Mesenchymal stem cell (in vitro differentiated cells and primary cell): ENCODE measurements at regions not wholly inside any gene's neighbourhood (a gene's known extent, or its start where the extent isn't known, plus 50 kb on each side); places are given as distances from the start of the nearest gene placed in this dataset.

Experiments used
- DNase-seq: peaks from one replicate; pipeline ENCODE4 v3.0.0-alpha.2; 2013
- H2AFZ ChIP-seq: one replicate; pipeline ENCODE4 v1.6.1; 2013; ENCODE audit warnings: low read depth, mild to moderate bottlenecking, control low read depth, inconsistent platforms, low read length, moderate library complexity
- H2AK5ac ChIP-seq: 2 replicates; pipeline ENCODE4 v1.6.1; 2013; ENCODE audit warnings: low read length, moderate library complexity, mild to moderate bottlenecking, inconsistent platforms; ENCODE audit not compliant: severe bottlenecking
- H2BK120ac ChIP-seq: one replicate; pipeline ENCODE4 v1.6.1; 2013; ENCODE audit warnings: low read depth, mild to moderate bottlenecking, inconsistent platforms, low read length, moderate library complexity
- H2BK12ac ChIP-seq, 2 experiments: one replicate each; pipeline ENCODE4 v1.6.1; 2013; ENCODE audit warnings: inconsistent platforms in 2 of 2, low read length in 2 of 2, mild to moderate bottlenecking in 2 of 2, moderate library complexity in 2 of 2, control low read depth in 1 of 2
- H2BK15ac ChIP-seq: one replicate; pipeline ENCODE4 v1.6.1; 2013; ENCODE audit warnings: mild to moderate bottlenecking, low read depth, inconsistent platforms; ENCODE audit not compliant: poor library complexity, severe bottlenecking
- H2BK5ac ChIP-seq: 2 replicates; pipeline ENCODE4 v1.6.1; 2013; ENCODE audit warnings: low read depth, mild to moderate bottlenecking, low read length, control low read depth, inconsistent platforms; ENCODE audit not compliant: poor library complexity, severe bottlenecking
- H3K14ac ChIP-seq, 2 experiments: one replicate each; pipeline ENCODE4 v1.6.1; 2013; ENCODE audit warnings: inconsistent platforms in 2 of 2, low read length in 2 of 2, control low read depth in 1 of 2, mild to moderate bottlenecking in 1 of 2, moderate library complexity in 1 of 2
- H3K18ac ChIP-seq, 2 experiments: one replicate each; pipeline ENCODE4 v1.6.1; 2013; ENCODE audit warnings: inconsistent platforms in 2 of 2, low read length in 2 of 2, control low read depth in 1 of 2, low read depth in 1 of 2, mild to moderate bottlenecking in 1 of 2
- H3K23ac ChIP-seq, 2 experiments: one replicate each; pipeline ENCODE4 v1.6.1; 2013; ENCODE audit warnings: inconsistent platforms in 2 of 2, low read length in 2 of 2, mild to moderate bottlenecking in 2 of 2, moderate library complexity in 2 of 2, control low read depth in 1 of 2
- H3K27ac ChIP-seq: 2 replicates; pipeline ENCODE4 v1.5.1; 2013; ENCODE audit warnings: mild to moderate bottlenecking, moderate library complexity, low read length, control low read depth, inconsistent platforms; ENCODE audit not compliant: poor library complexity, severe bottlenecking
- H3K27me3 ChIP-seq, 2 experiments: 2 replicates each; pipeline versions ENCODE4 v1.6.1 to v1.7.0; 2013; ENCODE audit warnings: low read length in 2 of 2, mild to moderate bottlenecking in 2 of 2, moderate library complexity in 2 of 2, control low read depth in 1 of 2, inconsistent platforms in 1 of 2; ENCODE audit not compliant: control insufficient read depth in 1 of 2, insufficient read depth in 1 of 2
- H3K36me3 ChIP-seq, 2 experiments: 2 replicates each; pipeline versions ENCODE4 v1.6.1 to v1.7.0; 2013; ENCODE audit warnings: low read length in 2 of 2, control low read depth in 1 of 2, inconsistent platforms in 1 of 2, low read depth in 1 of 2, mild to moderate bottlenecking in 1 of 2; ENCODE audit not compliant: insufficient read depth in 2 of 2, control insufficient read depth in 1 of 2
- H3K4ac ChIP-seq, 2 experiments: one replicate each; pipeline ENCODE4 v1.6.1; 2013; ENCODE audit warnings: inconsistent platforms in 2 of 2, low read length in 2 of 2, mild to moderate bottlenecking in 2 of 2, moderate library complexity in 2 of 2, control low read depth in 1 of 2, low read depth in 1 of 2
- H3K4me1 ChIP-seq: 2 replicates; pipeline ENCODE4 v1.6.1; 2013; ENCODE audit warnings: low read depth, low read length, control low read depth; ENCODE audit not compliant: control insufficient read depth, insufficient read depth
- H3K4me2 ChIP-seq: 2 replicates; pipeline ENCODE4 v1.6.1; 2013; ENCODE audit warnings: low read length, mild to moderate bottlenecking, inconsistent platforms; ENCODE audit not compliant: poor library complexity, severe bottlenecking
- H3K4me3 ChIP-seq, 2 experiments: 2 replicates each; pipeline versions ENCODE4 v1.5.1 to v1.7.0; 2013; ENCODE audit warnings: low read length in 2 of 2, mild to moderate bottlenecking in 2 of 2, control low read depth in 1 of 2, low read depth in 1 of 2; ENCODE audit not compliant: insufficient read depth in 1 of 2
- H3K79me1 ChIP-seq: replicated peaks from 2 replicates; pipeline ENCODE4 v1.6.1; 2013; ENCODE audit warnings: mild to moderate bottlenecking, control low read depth, low read length, inconsistent platforms; ENCODE audit not compliant: poor library complexity, severe bottlenecking
- H3K9ac ChIP-seq: 2 replicates; pipeline ENCODE4 v1.7.0; 2013; ENCODE audit warnings: mild to moderate bottlenecking, low read length, moderate library complexity
- H3K9me3 ChIP-seq: 2 replicates; pipeline ENCODE4 v1.7.0; 2013; ENCODE audit warnings: mild to moderate bottlenecking, low read length; ENCODE audit not compliant: control insufficient read depth
- H4K8ac ChIP-seq: one replicate; pipeline ENCODE4 v1.6.1; 2013; ENCODE audit warnings: inconsistent platforms, mild to moderate bottlenecking, low read length, moderate library complexity
- H4K91ac ChIP-seq: one replicate; pipeline ENCODE4 v1.6.1; 2013; ENCODE audit warnings: mild to moderate bottlenecking, low read length, inconsistent platforms
- WGBS: methylation state at CpG from one replicate; pipeline ENCODE4 v1.1.7; 2013; ENCODE audit warnings: mixed read lengths; 5-methylcytosine and 5-hydroxymethylcytosine counted together

DNA sequence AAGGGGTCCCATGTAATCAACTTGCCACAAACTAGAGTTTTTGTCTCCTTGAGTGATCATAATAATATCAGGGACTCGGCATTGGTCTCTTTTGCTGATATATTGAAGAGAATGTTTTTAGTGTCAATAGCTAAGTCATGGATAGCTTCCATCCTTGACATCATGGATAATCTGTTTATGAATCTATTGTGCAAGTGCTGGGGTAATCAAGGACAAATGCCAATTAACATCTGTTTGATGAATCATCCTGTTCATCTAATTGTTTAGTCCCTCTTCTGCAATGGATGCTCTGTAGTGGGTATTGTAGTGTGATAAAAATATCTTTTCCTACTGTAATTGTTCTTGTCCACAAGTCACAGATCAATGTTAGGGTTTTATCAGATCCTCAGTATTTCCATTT lies 607.5 kb upstream of the SEMA6A start:
- no peak overlapping the region for H3K23ac ChIP-seq
- H3K36me3 ChIP-seq, result no peaks in the 10 kb centered on the region
- 92% methylated on average over 1 of the region's 1 CpG for WGBS
- no peak for DNase-seq
- H4K8ac ChIP-seq, result no peak overlapping the region
- no peak overlapping the region for H3K4me2 ChIP-seq
- H3K27ac ChIP-seq, result no peak overlapping the region
- no peaks in the 10 kb centered on the region for H3K27me3 ChIP-seq
- no peak overlapping the region for H3K9ac ChIP-seq
- no peak overlapping the region for H4K91ac ChIP-seq
- H3K4ac ChIP-seq, result no peak overlapping the region
- no peaks in the 10 kb centered on the region for H3K4me1 ChIP-seq
- H2BK120ac ChIP-seq, result no peak overlapping the region
- no peak overlapping the region for H3K14ac ChIP-seq
- H3K79me1 ChIP-seq, result no peaks in the 10 kb centered on the region
- H2BK5ac ChIP-seq, result no peak overlapping the region
- no peak overlapping the region for H2AFZ ChIP-seq
- no peak overlapping the region for H2AK5ac ChIP-seq
- no peak overlapping the region for H2BK12ac ChIP-seq
- H3K9me3 ChIP-seq, result peaks cover 10% of the 10 kb centered on the region
- H3K4me3 ChIP-seq, result no peak overlapping the region
- H3K18ac ChIP-seq, result no peak overlapping the region
- no peak overlapping the region for H2BK15ac ChIP-seq

- H3K27ac ChIP-seq, result no peak overlapping the region
- H3K9ac ChIP-seq, result no peak overlapping the region
- no peaks in the 10 kb centered on the region for H3K36me3 ChIP-seq
- H3K18ac ChIP-seq, result no peak overlapping the region
- H3K4ac ChIP-seq, result no peak overlapping the region
- H2BK12ac ChIP-seq, result no peak overlapping the region
- no peak overlapping the region for H2AK5ac ChIP-seq
- no peak for DNase-seq
- H4K91ac ChIP-seq, result no peak overlapping the region
- no peak overlapping the region for H4K8ac ChIP-seq
- H2BK120ac ChIP-seq, result no peak overlapping the region
- no peak overlapping the region for H3K23ac ChIP-seq
- no peaks in the 10 kb centered on the region for H3K4me1 ChIP-seq
- H3K27me3 ChIP-seq, result no peaks in the 10 kb centered on the region
- H3K79me1 ChIP-seq, result no peaks in the 10 kb centered on the region
- WGBS, result no CpG with 5 or more reads among the region's 1 CpG
- H2AFZ ChIP-seq, result no peak overlapping the region
- H3K4me2 ChIP-seq, result no peak overlapping the region
- H3K14ac ChIP-seq, result no peak overlapping the region
- no peak overlapping the region for H3K4me3 ChIP-seq
- no peak overlapping the region for H2BK5ac ChIP-seq
- no peak overlapping the region for H2BK15ac ChIP-seq
- H3K9me3 ChIP-seq, result peaks cover 8% of the 10 kb centered on the region
Observed at GRCh38 chr5:117177302-117177701, 602.7 kb upstream of the SEMA6A start.

DNA sequence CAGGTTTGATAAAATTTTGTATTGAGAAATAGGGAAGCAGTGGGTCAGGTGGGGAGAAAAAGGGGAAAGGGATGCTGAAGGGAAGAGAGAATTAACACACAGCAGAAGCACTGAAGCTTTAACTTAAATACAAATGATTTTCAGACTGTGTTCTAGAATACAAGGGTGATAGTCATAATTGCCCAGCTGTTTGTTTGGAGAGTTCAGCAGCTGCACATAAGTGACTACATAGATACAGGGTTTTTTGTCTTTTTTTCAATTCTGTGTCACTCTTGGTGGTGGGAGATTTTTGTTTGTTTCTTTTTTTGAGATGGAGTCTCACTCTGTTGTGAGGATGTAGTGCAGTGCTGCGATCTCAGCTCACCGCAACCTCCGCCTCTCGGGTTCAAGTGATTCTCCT lies 590.4 kb upstream of the SEMA6A start:
- no peak overlapping the region for H2BK5ac ChIP-seq
- no peak overlapping the region for H2BK15ac ChIP-seq
- H3K79me1 ChIP-seq, result no peaks in the 10 kb centered on the region
- H4K91ac ChIP-seq, result no peak overlapping the region
- no peaks in the 10 kb centered on the region for H3K4me1 ChIP-seq
- no peak overlapping the region for H4K8ac ChIP-seq
- H3K4me2 ChIP-seq, result no peak overlapping the region
- H3K27me3 ChIP-seq, result no peaks in the 10 kb centered on the region
- no peak overlapping the region for H2AK5ac ChIP-seq
- H3K27ac ChIP-seq, result no peak overlapping the region
- H3K4me3 ChIP-seq, result no peak overlapping the region
- no peak overlapping the region for H2AFZ ChIP-seq
- no peak overlapping the region for H3K9ac ChIP-seq
- 99% methylated on average over 4 of the region's 4 CpGs for WGBS
- no peak overlapping the region for H3K23ac ChIP-seq
- no peaks in the 10 kb centered on the region for H3K9me3 ChIP-seq
- H3K18ac ChIP-seq, result no peak overlapping the region
- no peaks in the 10 kb centered on the region for H3K36me3 ChIP-seq
- DNase-seq, result no peak
- no peak overlapping the region for H2BK120ac ChIP-seq
- H3K4ac ChIP-seq, result no peak overlapping the region
- no peak overlapping the region for H3K14ac ChIP-seq
- no peak overlapping the region for H2BK12ac ChIP-seq

DNA sequence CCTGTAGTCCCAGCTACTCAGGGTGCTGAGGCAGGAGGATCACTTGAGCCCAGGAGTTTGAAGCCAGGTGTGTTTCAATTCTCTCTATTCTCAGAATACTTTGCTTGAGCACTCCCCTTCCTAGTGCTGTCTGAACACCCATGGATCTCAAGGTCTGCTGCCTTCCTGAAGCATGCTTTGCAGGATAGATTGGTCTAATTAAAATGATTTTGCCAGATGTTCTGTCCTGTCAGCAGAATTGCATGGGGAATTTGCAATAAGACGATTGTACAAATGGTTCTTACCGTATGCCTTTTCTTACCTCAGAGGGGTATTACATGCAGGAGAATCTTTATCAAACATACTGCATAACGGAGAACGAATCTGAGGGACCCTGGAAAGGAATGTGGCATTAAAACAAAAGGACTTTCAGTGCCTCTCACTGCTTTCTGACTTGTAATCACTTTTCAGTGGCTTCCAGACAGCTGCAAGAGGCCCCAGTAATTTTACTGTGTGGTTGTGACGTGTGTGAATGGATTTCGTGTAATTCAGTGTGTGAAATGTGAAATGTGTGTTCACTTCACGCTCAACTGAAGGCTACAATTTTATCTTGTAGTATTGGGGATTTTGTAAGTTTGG lies 587.2 kb upstream of the SEMA6A start:
- WGBS, result 68% methylated on average over 6 of the region's 7 CpGs
- Histone ChIP-seq H4K91ac (no peak overlapping the region), H2AFZ (no peak overlapping the region), H3K23ac (no peak overlapping the region), H3K4ac (no peak overlapping the region), H2BK15ac (no peak overlapping the region), H3K27ac (no peak overlapping the region), H3K4me3 (no peak overlapping the region), H3K27me3 (no peaks in the 10 kb centered on the region), H4K8ac (no peak overlapping the region), H3K4me1 (no peaks in the 10 kb centered on the region), H2AK5ac (no peak overlapping the region), H3K9ac (no peak overlapping the region), H2BK120ac (peak overlapping the region; percentile 61), H3K4me2 (no peak overlapping the region), H3K9me3 (no peaks in the 10 kb centered on the region), H2BK5ac (no peak overlapping the region), H3K14ac (no peak overlapping the region), H2BK12ac (no peak overlapping the region), H3K36me3 (no peaks in the 10 kb centered on the region), H3K18ac (no peak overlapping the region), H3K79me1 (no peaks in the 10 kb centered on the region)
- peak; percentile 6 for DNase-seq
